D721Med (cell line): ENCODE measurements at regions not wholly inside any gene's neighbourhood (a gene's known extent, or its start where the extent isn't known, plus 50 kb on each side); places are given as distances from the start of the nearest gene placed in this dataset.
"Not testable (repeated sequence)": the region's sequence is repeated elsewhere in the genome, so short reads cannot be mapped to it uniquely, and the experiment has no call there.

Source experiments
- DNase-seq: peaks from one replicate; pipeline ENCODE4 v3.0.0; 2011; ENCODE audit warnings: low spot score; ENCODE audit not compliant: insufficient read length
- FAIRE-seq: peaks from 2 replicates; lab custom pipeline; 2011; peaks lifted over from hg19 to GRCh38; lab: Jason Lieb, UNC
- TF ChIP-seq, protein P1 (sequence below): IDR thresholded peaks from 2 replicates; pipeline ENCODE4 v1.5.1; 2012; ENCODE audit warnings: mild to moderate bottlenecking, control low read depth; ENCODE audit not compliant: insufficient read depth; ENCODE audit errors: missing control alignments

DNA sequence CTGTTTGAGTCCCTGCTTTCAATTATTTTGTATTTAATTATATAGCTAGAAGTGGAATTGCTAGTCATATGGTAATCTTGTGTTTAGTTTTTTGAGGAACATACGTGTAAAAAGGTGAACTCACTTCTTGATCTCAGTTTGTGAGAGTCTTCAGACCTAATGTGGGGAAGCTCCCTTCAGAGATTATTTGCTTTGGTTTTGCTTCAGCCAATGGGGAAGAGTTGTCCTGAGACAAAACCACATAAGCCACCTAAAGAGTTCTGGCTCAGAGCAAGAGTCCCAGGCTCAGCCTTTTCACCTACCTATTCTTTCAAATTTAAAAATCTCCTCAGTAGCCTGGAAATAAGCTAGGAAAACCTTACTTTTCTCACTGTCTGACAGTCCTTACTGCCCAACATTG, 138.4 kb downstream of the UCK2 start:
- FAIRE-seq (no peak), DNase-seq (no peak)
- TF ChIP-seq, protein P1, sequence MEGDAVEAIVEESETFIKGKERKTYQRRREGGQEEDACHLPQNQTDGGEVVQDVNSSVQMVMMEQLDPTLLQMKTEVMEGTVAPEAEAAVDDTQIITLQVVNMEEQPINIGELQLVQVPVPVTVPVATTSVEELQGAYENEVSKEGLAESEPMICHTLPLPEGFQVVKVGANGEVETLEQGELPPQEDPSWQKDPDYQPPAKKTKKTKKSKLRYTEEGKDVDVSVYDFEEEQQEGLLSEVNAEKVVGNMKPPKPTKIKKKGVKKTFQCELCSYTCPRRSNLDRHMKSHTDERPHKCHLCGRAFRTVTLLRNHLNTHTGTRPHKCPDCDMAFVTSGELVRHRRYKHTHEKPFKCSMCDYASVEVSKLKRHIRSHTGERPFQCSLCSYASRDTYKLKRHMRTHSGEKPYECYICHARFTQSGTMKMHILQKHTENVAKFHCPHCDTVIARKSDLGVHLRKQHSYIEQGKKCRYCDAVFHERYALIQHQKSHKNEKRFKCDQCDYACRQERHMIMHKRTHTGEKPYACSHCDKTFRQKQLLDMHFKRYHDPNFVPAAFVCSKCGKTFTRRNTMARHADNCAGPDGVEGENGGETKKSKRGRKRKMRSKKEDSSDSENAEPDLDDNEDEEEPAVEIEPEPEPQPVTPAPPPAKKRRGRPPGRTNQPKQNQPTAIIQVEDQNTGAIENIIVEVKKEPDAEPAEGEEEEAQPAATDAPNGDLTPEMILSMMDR, result no peak

DNA sequence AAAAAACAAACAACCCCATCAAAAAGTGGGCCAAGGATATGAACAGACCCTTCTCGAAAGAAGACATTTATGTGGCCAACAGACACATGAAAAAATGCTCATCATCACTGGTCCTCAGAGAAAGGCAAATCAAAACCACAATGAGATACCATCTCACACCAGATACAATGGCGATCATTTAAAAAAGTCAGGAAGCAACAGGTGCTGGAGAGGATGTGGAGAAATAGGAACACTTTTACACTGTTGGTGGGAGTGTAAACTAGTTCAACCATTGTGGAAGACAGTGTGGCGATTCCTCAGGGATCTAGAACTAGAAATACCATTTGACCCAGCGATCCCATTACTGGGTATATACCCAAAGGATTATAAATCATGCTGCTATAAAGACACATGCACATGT, 142.0 kb downstream of the UCK2 start:
- not testable (repeated sequence) for FAIRE-seq, DNase-seq

DNA sequence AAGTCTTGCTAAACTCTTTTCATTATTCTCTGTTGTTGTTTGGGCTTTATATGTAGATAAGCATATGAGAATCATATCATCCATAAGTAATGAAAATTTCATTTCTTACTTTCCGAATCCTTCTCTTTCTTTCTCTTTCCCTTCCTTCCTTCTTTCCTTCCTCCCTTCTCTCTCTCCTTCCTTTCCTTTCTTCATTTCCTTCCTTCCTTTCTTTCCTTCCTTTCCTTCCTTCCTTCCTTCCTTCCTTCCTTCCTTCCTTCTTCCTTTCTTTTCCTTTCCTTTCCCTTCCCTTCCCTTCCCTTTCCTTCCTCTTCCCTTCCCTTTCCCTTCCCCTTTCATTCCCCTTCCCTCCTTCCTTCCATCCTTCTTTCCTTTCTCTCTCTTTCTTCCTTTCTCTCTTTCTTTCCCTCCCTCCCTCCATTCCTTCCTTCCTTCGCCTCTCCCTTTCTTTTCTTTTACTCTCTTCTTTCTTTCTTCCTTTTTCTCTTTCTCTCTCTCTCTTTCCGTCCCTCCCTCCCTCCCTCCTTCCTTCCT, 147.3 kb downstream of the UCK2 start:
- FAIRE-seq (no peak), DNase-seq (no peak)
- TF ChIP-seq, protein P1, result no peak

DNA sequence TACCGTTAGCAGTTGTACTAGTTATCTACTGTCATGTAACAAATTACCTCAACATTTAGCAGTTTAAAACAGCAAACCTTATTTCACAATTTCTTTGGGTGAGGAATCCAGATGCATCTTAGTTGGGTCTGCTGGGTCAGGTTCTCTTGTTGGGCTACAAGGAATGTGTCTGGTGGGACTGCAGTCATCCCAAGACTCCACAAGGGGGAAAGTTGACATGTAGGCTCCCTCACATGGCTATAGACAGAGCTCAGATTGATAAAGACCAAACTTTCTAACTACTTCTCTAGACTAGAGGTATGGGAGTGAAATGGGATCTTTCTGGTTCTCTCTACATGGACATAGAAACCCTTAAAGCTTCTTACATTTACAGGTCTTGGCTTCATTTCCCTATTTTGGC, 160.9 kb downstream of the UCK2 start:
- FAIRE-seq (no peak), DNase-seq (no peak)
- TF ChIP-seq, protein P1, result no peak

DNA sequence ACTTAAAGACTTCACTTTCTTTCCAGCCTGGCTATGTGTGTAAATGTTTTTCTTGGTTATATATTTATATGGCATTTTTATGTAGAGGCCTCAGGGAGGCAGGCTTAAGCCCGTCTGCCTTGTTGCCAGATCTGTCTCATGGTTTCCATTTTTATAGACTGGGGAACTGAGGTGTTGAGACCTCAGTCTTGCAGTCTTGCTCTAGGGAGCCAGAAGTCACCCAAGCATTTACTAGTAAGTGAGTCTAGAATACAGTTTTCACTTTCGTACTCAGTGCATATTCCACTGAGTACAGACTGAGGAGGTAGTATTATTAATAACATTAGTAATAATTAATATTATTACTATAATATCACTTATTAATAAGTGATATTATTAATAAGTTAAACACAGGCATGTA, 161.4 kb downstream of the UCK2 start:
- TF ChIP-seq, protein P1, result no peak
- DNase-seq (no peak), FAIRE-seq (no peak)

DNA sequence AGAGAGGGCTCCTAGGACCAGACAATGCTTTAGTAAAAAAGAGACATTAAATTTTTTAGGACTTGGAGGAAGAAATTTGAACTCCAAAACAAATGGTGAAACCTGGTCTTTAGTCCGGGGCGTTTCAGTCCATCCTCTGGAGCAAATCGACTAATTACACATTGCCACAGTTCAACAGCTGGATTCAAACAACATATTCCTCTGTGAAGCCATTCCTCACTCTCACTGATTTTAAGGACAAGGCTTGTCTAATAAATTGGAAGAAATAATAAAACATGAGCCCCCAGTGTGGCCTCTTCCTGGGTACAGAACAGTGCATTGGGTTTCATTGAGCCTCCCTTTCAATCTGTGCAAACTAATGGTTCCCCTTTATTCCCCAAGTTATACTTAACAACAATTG, 165.1 kb downstream of the UCK2 start:
- FAIRE-seq (no peak), DNase-seq (no peak)
- TF ChIP-seq, protein P1, result no peak

DNA sequence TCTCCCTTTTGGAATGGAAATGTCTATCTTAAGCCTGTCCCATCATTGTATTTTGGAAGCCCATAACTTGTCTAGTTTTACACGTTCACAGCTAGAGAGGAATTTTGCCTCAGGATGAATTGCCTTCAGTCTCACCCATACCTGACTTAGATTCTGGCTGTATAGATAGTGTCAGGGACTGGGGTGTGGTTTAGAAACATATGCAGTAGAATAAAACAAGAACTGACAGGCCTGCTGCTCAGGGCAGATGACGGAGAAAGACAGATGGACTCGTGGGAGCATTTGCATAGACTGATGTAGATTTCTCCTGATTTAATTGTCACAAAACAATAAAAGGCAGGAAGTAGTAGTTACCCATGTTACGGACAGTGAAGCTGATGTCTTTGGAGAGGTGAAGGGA, 166.7 kb downstream of the UCK2 start:
- TF ChIP-seq, protein P1, result no peak
- DNase-seq, result no peak
- no peak for FAIRE-seq

DNA sequence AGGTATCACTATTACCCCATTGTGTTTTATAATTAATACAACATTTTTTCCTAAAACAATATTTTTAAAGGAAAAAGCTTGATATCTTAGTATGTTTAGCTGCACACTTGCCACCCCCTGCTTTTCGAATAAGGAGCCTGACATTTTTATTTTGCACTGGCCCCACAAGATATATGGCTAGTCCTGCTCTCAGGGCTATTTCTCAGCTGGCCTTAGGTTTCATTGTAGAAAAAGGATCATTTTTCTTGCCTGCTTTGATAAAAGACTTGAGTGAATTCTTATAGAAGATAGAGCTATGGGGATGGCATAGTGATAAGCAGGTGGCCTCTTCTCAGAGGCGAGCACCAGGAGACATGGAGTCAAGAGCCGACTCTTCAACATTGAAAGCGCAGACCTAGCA, 167.0 kb downstream of the FAM78B start:
- no peak for DNase-seq
- FAIRE-seq, result no peak
- TF ChIP-seq, protein P1, result no peak
